ENCODE measurements at regions not wholly inside any gene's neighbourhood (a gene's known extent, or its start where the extent isn't known, plus 50 kb on each side); places are given as distances from the start of the nearest gene placed in this dataset.

- DNase-seq, result peak; percentile 81
Observed at GRCh38 chr2:58557176-58557575, 316.1 kb upstream of the FANCL start.

DNA sequence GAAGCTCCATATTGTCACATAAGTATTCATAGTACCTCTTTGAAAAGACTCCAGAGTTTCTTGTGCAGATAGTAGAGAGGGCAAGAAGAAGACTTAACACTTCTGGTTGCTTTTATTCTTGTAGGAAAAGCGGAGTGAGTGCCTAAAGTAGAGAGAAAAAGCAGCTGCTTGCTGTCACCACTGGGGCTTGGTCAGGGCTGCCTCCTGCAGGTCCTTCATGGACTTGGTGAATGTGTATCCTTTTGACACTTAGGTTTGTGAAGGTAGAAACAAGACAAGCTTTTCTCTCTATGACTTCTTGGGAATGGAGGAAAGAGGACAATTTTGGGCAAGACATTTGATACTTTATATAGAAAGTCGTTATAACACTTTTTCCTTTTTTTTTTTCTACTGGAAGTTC, 312.8 kb upstream of the FANCL start:
- no peak for DNase-seq

GRCh38 chr2:58553522-58553921, 312.4 kb upstream of the FANCL start:
- no peak for DNase-seq

- no peak for DNase-seq
Observed at GRCh38 chr2:58545300-58546280, 304.5 kb upstream of the FANCL start.

DNA sequence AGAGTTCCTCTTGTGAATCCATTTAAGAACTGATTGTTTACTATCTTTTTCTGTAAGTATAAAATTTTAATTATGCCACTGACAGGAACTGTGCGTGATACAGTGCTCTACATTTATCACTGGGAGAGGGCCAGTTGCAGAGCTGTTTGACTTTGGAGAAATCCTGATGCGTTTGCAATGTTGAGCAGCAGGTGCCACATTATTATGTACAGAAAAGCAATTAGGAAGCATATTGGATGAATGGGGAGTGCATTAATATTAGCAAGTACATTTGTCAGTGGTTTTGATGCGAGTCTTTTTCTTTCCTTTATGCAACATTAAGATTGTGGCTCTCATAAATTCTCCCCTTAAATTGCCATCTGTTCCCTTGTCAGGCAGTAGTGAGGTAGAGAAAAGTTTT, 302.3 kb upstream of the FANCL start:
- peak; percentile 51 for DNase-seq

DNA sequence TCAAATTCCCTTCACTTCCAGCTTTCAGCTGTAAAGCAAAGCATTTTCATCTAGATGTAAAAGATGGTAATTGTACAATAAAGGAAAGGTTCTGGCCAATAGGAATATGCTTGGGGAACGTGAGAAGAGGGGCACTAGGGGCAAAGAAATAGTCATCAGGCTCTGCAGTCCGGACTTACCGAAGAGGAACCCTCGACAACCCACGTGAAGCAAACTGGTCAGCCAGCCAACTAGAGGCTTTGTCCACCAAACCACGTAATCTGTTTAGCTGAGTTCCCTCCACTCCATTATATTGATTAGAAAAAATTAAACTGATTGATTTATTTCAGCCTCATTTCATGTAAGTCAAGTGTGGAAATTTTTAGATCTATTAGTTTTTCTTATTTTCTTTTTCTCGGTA, 300.4 kb upstream of the FANCL start:
- no peak for DNase-seq

GRCh38 chr2:58540681-58541080, 299.6 kb upstream of the FANCL start:
- DNase-seq, result no peak

DNA sequence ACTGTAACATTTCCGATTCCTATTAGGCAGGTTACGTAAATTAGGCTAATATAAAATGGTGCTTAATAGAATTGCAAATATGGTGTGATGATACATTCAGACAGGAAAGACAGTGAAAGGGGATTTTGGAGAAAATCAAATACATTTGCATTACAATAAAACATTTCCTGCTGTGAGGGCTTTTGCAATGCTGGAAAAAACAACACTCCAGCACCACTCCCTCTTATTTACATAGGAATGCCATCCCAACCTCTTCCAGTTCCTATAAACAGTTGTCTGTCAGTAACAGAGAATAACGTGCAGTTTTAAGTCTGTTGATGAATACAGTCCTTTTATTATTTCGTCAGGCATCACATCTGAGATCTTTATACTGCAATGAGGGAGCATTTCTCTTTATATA, 298.8 kb upstream of the FANCL start:
- peak; percentile 22 for DNase-seq

DNA sequence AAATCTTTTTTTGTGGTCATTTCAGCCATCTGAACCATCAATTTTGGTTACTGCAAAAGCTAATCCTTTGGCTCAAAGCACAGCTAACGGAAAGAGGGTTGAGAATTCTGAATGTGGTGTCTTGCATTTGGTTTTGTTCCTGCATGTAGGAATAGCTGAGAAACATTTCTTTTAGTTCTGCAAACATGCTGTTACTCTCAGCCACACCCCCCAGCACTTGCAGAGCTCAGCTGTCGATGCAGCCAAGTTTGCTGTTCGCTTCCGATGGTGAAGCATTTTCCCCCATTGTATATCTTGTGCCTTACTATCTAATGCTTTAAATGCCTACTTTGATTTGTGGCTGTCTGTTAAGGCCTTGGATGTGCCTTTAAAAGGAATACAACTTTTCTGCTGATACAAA, 294.9 kb upstream of the FANCL start:
- DNase-seq, result no peak

DNA sequence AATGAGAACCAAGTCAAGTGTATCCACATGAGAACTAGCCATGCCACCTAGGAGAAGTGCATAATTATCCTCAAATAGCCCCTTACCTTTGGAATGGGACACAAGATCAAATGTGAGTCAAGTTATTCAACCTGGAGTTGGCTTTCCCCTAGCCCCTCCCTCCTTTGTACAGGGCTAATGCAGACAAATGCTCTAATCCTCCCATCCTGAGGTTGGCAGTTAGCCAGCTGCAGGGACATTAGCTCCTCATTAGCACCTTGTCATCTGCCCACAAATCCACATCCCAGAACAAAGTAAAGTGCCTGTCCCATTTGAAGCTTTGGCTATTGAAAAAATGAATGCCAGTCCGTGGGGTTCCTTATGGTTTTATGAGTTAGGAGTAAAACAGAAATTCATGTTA, 294.1 kb upstream of the FANCL start:
- DNase-seq, result peak; percentile 46

- no peak for DNase-seq
Observed at GRCh38 chr2:58533376-58533775, 292.3 kb upstream of the FANCL start.

- DNase-seq, result no peak
Observed at GRCh38 chr2:58532641-58533040, 291.5 kb upstream of the FANCL start.

GRCh38 chr2:58527647-58528046, 286.5 kb upstream of the FANCL start:
- no peak for DNase-seq

GRCh38 chr2:58521803-58522554, 280.9 kb upstream of the FANCL start:
- DNase-seq, result peak; percentile 85

- no peak for DNase-seq
Observed at GRCh38 chr2:58520903-58521302, 279.8 kb upstream of the FANCL start.

DNA sequence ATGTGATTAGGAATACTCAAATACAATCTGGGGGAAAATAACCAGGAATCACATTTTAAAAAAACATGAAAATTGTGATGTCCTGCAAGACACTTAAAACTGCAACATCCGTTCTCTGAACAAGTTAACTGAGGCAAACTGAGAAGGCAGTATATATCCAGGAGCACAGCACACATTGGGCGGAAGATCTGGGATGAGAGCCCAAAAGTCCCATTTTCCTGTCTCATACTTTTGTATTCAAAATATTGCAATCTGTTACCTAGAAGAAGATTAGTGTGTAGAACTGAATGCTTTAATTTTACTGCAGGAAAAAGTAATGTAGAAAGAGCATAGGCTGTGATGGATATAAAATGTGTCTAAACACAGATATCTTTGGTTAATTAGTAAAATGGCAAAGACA, 276.8 kb upstream of the FANCL start:
- peak; percentile 57 for DNase-seq

GRCh38 chr2:58516695-58517094, 275.6 kb upstream of the FANCL start:
- no peak for DNase-seq

- no peak for DNase-seq
Observed at GRCh38 chr2:58515827-58516573, 274.9 kb upstream of the FANCL start.

DNA sequence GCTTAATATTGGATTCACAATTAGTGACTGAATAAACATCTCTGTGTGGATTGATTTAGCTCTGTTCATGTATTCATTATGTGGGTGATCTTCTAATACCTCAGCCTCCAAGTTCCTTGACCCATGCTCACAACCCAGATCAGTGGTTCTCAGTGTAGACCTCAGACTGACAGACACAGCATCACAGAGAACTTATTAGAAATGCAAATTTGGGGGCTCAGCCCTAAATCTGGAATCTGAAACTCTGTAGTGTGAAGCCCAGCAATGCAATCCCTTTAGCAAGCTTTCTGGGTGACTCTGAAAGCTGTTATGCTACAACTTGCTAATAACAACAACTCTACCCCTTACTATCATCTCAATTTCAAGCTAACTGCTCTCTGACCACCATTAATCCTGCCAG, 273.1 kb upstream of the FANCL start:
- DNase-seq, result no peak

DNA sequence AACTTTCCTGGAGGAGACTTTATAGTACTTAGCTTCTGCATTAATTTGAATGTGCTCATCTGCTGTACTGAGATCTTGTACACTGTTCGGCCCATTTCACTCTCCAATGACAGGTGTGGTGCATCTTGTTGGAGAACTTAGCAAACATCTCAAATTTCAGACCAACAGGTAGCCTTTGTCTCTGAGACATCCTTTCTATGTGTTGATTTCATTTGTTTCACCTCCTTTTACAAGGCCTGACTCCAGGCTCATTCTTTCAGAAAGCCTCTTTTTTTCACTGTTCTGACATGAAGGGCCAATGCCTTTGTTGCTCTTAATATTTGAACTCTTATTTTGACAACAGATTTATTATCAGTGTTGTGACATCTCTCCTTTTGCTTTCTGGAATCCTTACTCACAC, 271.8 kb upstream of the FANCL start:
- no peak for DNase-seq

DNA sequence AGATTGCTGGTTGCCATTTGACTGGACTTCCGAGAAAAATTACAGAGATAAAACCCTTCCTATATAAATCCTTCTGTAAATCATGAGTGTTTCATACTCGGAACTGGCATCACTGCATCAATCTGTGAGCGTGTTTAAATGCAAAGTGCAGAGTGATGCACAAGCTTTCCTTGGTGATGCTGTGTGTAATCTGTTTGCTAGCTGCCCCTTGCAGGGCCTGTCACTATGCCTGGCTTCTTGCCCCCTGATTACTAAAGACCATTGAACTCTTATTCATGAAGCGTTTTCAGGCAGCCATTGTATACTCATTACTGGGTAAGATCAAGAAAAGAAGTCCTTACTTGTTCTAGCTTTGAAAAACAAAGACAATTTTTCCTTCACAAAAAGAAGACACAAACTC, 266.9 kb upstream of the FANCL start:
- DNase-seq, result no peak

DNA sequence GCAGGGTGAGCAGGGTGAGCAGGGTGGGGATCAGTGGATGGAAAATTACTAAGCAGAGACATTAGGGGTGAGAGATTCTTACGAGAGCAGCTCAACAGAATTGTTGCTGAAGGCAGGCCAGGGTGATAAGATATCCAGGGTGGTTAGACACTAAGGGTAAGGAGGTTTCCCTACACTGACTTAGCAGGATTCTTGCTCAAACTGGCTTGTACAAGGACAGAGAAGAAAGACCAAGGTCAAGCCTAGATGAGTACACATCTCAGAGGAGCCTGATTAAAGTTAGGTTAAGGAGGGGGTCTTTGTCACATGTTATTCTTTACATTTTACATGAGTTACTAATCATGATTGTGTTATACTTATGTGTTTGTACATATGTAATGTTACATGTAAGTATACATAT, 262.8 kb upstream of the FANCL start:
- no peak for DNase-seq

DNA sequence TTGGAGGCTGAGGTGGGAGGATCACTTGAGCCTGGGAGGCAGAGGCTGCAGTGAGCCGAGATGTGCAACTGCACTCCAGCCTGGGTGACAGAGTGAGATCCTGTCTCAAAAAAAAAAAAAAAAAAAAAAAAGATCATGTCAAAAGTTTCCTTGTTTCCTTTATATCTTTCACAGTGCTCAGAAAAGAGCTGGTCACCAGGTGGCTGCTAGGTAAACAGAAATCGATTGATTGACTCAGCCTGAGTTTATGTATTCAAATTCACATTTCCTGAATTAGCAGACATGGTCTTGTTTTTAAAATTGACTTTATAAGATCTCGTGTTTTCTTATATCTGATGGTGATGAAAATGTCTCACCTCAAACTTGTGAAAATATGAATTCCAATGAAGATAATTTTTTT, 261.8 kb upstream of the FANCL start:
- no peak for DNase-seq
